GM23338 (cell line): ENCODE measurements at regions not wholly inside any gene's neighbourhood (a gene's known extent, or its start where the extent isn't known, plus 50 kb on each side); places are given as distances from the start of the nearest gene placed in this dataset.

Source experiments
- ATAC-seq: fragments of 200-7000 bp; cut with Tn5 transposase; 3 replicates; pipeline ENCODE4 v1.9.1; 2020
- DNase-seq: peaks from one replicate; pipeline ENCODE4 v3.0.0-alpha.2; 2015; ENCODE audit warnings: low spot score
- H2AFZ ChIP-seq: fragments of 200-600 bp; sonication (generic); 2 replicates; pipeline ENCODE4 v1.8.0; 2016; ENCODE audit warnings: antibody characterized with exemption, mild to moderate bottlenecking, moderate library complexity
- H3F3A ChIP-seq: fragments of 200-600 bp; sonication (generic); replicated peaks from 2 replicates; pipeline ENCODE4 v1.8.0; 2017; ENCODE audit warnings: antibody characterized with exemption, mixed run types, low read depth
- H3K27ac ChIP-seq: fragments of 200-600 bp; sonication (generic); 2 replicates; pipeline ENCODE4 v1.6.1; 2016; ENCODE audit warnings: low read depth
- H3K27me3 ChIP-seq: fragments of 200-600 bp; sonication (generic); 2 replicates; pipeline ENCODE4 v1.8.0; 2016; ENCODE audit warnings: mild to moderate bottlenecking, mixed run types, moderate library complexity; ENCODE audit not compliant: insufficient read depth
- H3K36me3 ChIP-seq: fragments of 200-600 bp; sonication (generic); 2 replicates; pipeline ENCODE4 v1.8.0; 2016; ENCODE audit warnings: mild to moderate bottlenecking; ENCODE audit not compliant: insufficient read depth
- H3K4me1 ChIP-seq: fragments of 200-600 bp; sonication (generic); 2 replicates; pipeline ENCODE4 v1.8.0; 2016; ENCODE audit warnings: mild to moderate bottlenecking, moderate library complexity; ENCODE audit not compliant: insufficient read depth
- H3K4me2 ChIP-seq: fragments of 200-600 bp; sonication (generic); 2 replicates; pipeline ENCODE4 v1.7.1; 2017; ENCODE audit warnings: mixed run types
- H3K4me3 ChIP-seq: fragments of 200-600 bp; sonication (generic); 2 replicates; pipeline ENCODE4 v1.6.1; 2016; ENCODE audit warnings: mixed run types
- H3K79me2 ChIP-seq: fragments of 200-600 bp; sonication (generic); replicated peaks from 2 replicates; pipeline ENCODE4 v1.8.0; 2017; ENCODE audit warnings: mild to moderate bottlenecking; ENCODE audit not compliant: insufficient read depth
- H3K9me2 ChIP-seq: fragments of 200-600 bp; sonication (generic); 2 replicates; pipeline ENCODE4 v1.8.0; 2017; ENCODE audit not compliant: insufficient read depth
- H4K20me1 ChIP-seq: fragments of 200-600 bp; sonication (generic); replicated peaks from 2 replicates; pipeline ENCODE4 v1.8.0; 2017; ENCODE audit warnings: mild to moderate bottlenecking; ENCODE audit not compliant: insufficient read depth
- H3K27ac Mint-ChIP-seq: 2 replicates; pipeline ENCODE4 v1.8.0; 2020; ENCODE audit warnings: inconsistent platforms, mild to moderate bottlenecking, moderate library complexity, mixed read lengths
- H3K27me3 Mint-ChIP-seq: 3 replicates; pipeline ENCODE4 v1.8.0; 2022; ENCODE audit warnings: low read depth, mild to moderate bottlenecking, moderate library complexity, mixed read lengths, inconsistent platforms; ENCODE audit not compliant: insufficient read depth, poor library complexity
- H3K36me3 Mint-ChIP-seq: 3 replicates; pipeline ENCODE4 v1.8.0; 2021; ENCODE audit warnings: low read depth, mild to moderate bottlenecking, inconsistent platforms, moderate library complexity, mixed read lengths
- H3K4me1 Mint-ChIP-seq: 3 replicates; pipeline ENCODE4 v1.8.0; 2020; ENCODE audit warnings: mild to moderate bottlenecking, inconsistent platforms, mixed read lengths
- H3K4me3 Mint-ChIP-seq: 3 replicates; pipeline ENCODE4 v1.8.0; 2021; ENCODE audit warnings: moderate library complexity, mild to moderate bottlenecking, inconsistent platforms, mixed read lengths
- H3K9me3 Mint-ChIP-seq: 3 replicates; pipeline ENCODE4 v1.8.0; 2020; ENCODE audit warnings: moderate library complexity, mild to moderate bottlenecking, inconsistent platforms, mixed read lengths
- EZH2 ChIP-seq: fragments of 200-600 bp; sonication (generic); IDR thresholded peaks from one replicate; pipeline ENCODE4 v1.8.0; 2017; ENCODE audit warnings: antibody characterized with exemption, mild to moderate bottlenecking, low read depth; ENCODE audit not compliant: unreplicated experiment
- NANOG ChIP-seq: IDR thresholded peaks from 2 replicates; pipeline ENCODE4 v1.6.1; 2016; ENCODE audit warnings: antibody characterized with exemption, borderline replicate concordance
- STAT1 ChIP-seq: IDR thresholded peaks from one replicate; pipeline ENCODE4 v1.6.1; 2016; ENCODE audit warnings: antibody characterized with exemption; ENCODE audit not compliant: unreplicated experiment
- TF ChIP-seq, protein P1 (sequence below): fragments of 250-450 bp; sonication (Bioruptor Pico); IDR thresholded peaks from 2 replicates; pipeline ENCODE4 v1.5.0; 2020; ENCODE audit warnings: mild to moderate bottlenecking, moderate library complexity
- TF ChIP-seq, protein P2 (sequence below): IDR thresholded peaks from one replicate; pipeline ENCODE4 v1.6.1; 2018; ENCODE audit warnings: antibody characterized with exemption; ENCODE audit not compliant: unreplicated experiment

DNA sequence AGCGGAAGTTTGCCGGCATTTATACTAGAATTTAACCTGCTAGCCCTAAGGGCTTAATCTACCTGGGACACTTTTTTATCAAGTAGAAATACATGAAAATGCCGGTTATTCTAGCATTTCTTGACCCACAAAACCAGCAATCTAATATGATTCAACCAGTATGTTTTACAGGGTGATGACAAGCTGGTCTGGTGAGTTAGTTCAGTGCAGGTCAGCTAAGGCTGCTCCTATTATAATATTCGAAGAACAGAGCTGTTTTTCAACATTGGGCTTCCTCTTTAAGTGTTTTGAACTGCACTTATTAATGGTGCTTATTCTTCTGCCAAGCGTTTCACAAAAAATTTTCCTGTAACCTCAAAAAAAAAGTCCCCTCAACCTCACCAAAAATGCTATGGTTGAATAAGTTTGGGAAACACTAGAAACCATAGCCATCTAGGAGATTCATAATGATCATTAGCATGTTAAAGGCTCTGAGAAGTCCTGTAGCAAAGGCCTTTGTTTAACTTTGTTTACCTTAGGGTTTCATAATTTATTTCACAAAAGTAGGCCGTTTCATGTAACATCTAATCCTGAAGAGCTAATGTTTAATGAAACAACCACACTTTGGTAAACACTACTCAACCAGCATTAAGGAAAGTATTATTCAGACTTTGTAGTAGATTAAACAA is 526.6 kb downstream of the KLF12 start (continued):
- TF ChIP-seq, protein P1, sequence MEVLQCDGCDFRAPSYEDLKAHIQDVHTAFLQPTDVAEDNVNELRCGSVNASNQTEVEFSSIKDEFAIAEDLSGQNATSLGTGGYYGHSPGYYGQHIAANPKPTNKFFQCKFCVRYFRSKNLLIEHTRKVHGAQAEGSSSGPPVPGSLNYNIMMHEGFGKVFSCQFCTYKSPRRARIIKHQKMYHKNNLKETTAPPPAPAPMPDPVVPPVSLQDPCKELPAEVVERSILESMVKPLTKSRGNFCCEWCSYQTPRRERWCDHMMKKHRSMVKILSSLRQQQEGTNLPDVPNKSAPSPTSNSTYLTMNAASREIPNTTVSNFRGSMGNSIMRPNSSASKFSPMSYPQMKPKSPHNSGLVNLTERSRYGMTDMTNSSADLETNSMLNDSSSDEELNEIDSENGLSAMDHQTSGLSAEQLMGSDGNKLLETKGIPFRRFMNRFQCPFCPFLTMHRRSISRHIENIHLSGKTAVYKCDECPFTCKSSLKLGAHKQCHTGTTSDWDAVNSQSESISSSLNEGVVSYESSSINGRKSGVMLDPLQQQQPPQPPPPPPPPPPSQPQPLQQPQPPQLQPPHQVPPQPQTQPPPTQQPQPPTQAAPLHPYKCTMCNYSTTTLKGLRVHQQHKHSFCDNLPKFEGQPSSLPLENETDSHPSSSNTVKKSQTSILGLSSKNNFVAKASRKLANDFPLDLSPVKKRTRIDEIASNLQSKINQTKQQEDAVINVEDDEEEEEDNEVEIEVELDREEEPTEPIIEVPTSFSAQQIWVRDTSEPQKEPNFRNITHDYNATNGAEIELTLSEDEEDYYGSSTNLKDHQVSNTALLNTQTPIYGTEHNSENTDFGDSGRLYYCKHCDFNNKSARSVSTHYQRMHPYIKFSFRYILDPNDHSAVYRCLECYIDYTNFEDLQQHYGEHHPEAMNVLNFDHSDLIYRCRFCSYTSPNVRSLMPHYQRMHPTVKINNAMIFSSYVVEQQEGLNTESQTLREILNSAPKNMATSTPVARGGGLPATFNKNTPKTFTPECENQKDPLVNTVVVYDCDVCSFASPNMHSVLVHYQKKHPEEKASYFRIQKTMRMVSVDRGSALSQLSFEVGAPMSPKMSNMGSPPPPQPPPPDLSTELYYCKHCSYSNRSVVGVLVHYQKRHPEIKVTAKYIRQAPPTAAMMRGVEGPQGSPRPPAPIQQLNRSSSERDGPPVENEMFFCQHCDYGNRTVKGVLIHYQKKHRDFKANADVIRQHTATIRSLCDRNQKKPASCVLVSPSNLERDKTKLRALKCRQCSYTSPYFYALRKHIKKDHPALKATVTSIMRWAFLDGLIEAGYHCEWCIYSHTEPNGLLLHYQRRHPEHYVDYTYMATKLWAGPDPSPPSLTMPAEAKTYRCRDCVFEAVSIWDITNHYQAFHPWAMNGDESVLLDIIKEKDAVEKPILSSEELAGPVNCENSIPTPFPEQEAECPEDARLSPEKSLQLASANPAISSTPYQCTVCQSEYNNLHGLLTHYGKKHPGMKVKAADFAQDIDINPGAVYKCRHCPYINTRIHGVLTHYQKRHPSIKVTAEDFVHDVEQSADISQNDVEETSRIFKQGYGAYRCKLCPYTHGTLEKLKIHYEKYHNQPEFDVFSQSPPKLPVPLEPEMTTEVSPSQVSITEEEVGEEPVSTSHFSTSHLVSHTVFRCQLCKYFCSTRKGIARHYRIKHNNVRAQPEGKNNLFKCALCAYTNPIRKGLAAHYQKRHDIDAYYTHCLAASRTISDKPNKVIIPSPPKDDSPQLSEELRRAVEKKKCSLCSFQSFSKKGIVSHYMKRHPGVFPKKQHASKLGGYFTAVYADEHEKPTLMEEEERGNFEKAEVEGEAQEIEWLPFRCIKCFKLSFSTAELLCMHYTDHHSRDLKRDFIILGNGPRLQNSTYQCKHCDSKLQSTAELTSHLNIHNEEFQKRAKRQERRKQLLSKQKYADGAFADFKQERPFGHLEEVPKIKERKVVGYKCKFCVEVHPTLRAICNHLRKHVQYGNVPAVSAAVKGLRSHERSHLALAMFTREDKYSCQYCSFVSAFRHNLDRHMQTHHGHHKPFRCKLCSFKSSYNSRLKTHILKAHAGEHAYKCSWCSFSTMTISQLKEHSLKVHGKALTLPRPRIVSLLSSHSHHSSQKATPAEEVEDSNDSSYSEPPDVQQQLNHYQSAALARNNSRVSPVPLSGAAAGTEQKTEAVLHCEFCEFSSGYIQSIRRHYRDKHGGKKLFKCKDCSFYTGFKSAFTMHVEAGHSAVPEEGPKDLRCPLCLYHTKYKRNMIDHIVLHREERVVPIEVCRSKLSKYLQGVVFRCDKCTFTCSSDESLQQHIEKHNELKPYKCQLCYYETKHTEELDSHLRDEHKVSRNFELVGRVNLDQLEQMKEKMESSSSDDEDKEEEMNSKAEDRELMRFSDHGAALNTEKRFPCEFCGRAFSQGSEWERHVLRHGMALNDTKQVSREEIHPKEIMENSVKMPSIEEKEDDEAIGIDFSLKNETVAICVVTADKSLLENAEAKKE (CRISPR knock-in tag): no peak
- TF ChIP-seq EZH2 (no peak), NANOG (no peak)
- TF ChIP-seq, protein P2, sequence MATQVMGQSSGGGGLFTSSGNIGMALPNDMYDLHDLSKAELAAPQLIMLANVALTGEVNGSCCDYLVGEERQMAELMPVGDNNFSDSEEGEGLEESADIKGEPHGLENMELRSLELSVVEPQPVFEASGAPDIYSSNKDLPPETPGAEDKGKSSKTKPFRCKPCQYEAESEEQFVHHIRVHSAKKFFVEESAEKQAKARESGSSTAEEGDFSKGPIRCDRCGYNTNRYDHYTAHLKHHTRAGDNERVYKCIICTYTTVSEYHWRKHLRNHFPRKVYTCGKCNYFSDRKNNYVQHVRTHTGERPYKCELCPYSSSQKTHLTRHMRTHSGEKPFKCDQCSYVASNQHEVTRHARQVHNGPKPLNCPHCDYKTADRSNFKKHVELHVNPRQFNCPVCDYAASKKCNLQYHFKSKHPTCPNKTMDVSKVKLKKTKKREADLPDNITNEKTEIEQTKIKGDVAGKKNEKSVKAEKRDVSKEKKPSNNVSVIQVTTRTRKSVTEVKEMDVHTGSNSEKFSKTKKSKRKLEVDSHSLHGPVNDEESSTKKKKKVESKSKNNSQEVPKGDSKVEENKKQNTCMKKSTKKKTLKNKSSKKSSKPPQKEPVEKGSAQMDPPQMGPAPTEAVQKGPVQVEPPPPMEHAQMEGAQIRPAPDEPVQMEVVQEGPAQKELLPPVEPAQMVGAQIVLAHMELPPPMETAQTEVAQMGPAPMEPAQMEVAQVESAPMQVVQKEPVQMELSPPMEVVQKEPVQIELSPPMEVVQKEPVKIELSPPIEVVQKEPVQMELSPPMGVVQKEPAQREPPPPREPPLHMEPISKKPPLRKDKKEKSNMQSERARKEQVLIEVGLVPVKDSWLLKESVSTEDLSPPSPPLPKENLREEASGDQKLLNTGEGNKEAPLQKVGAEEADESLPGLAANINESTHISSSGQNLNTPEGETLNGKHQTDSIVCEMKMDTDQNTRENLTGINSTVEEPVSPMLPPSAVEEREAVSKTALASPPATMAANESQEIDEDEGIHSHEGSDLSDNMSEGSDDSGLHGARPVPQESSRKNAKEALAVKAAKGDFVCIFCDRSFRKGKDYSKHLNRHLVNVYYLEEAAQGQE: no peak

DNA sequence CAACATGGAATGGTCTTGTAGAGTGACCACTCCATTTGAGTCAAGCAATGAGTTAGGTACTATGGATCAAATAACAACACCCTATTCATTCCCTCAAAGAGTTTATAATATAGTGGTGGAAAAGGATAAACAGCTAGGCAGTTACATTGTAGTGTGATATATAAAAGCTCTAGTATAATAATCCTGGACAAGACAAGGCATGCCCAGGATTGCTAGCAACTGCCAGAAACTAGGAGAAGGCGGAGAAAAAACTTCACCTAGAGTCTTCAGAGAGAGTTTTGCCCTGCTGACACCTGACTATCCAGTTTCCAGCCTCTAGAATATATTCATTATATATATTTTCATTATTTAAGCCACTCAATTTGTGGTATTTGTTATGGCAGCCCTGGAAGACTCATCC is 530.6 kb downstream of the KLF12 start:
- Mint-ChIP-seq H3K36me3 (no peaks in the 10 kb centered on the region), H3K4me1 (peaks cover 5% of the 10 kb centered on the region; the same call in 2 of the 3 replicates), H3K27ac (no peak overlapping the region), H3K9me3 (no peaks in the 10 kb centered on the region; the same call in 1 of the 3 replicates), H3K4me3 (no peak overlapping the region), H3K27me3 (no peaks in the 10 kb centered on the region)
- DNase-seq (no peak), ATAC-seq (no peak)
- no peaks in the 10 kb centered on the region for H3K4me1 ChIP-seq
- H3F3A ChIP-seq: no peaks in the 10 kb centered on the region
- H3K79me2 ChIP-seq: no peaks in the 10 kb centered on the region
- H3K4me3 ChIP-seq: no peak overlapping the region
- H2AFZ ChIP-seq: no peak overlapping the region
- no peaks in the 10 kb centered on the region for H3K36me3 ChIP-seq
- no peak overlapping the region for H3K27ac ChIP-seq
- no peak overlapping the region for H3K4me2 ChIP-seq
- no peaks in the 10 kb centered on the region for H3K27me3 ChIP-seq
- H4K20me1 ChIP-seq: no peaks in the 10 kb centered on the region
- peaks cover 6% of the 10 kb centered on the region; the same call in 1 of the 2 replicates for H3K9me2 ChIP-seq
- no peak for TF ChIP-seq STAT1
- TF ChIP-seq, protein P2: no peak
